Epithelial cell of prostate (primary cell): ENCODE measurements at regions not wholly inside any gene's neighbourhood (a gene's known extent, or its start where the extent isn't known, plus 50 kb on each side); places are given as distances from the start of the nearest gene placed in this dataset.

Experiments
- DNase-seq: peaks from one replicate; pipeline ENCODE4 v3.0.0-alpha.2; 2011; ENCODE audit warnings: low read depth, low spot score
- H3K27ac ChIP-seq: fragments of 450-650 bp; 2 replicates; pipeline ENCODE4 v1.5.1; 2017; ENCODE audit warnings: mild to moderate bottlenecking

GRCh38 chr7:25907731-25908130 lies 244.3 kb upstream of the NFE2L3 start:
- DNase-seq: no peak
- no peak overlapping the region for H3K27ac ChIP-seq

DNA sequence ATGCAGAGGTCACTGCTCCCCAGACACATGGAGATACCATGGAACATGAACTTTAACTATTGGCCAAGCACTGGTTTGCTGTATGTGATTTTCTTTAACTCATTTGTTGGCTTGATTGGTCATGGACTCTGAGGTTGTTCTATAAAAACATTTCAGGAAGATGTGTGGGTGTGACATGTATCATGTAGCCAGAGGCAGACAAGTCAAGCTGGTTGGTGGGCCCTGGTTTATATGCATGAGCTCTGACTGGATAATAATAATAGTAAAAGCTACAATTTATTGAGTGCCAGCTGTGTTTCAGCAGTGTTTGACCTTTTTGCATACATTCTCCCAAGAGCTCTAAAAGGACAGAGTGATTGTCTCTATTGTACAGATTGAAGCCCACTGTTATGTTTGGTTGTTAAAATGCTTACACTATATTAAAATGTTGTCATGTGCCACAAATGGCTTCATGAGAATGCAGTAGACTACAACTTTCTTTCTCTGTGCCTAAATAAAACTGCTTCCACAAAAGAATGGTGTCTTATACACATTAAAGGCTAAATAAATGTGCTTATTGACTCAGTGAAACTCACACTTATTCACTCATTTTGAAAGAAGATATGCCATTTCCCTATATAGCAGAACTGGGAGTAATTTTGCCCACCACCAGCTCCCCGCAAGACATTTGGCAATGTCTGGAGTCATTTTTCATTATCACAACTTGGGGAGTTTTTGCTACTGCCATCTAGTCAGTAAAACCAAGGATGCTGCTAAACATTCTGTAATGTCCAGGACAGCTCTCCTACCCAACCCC lies 243.6 kb upstream of the NFE2L3 start:
- no peak for DNase-seq
- H3K27ac ChIP-seq: no peak overlapping the region

DNA sequence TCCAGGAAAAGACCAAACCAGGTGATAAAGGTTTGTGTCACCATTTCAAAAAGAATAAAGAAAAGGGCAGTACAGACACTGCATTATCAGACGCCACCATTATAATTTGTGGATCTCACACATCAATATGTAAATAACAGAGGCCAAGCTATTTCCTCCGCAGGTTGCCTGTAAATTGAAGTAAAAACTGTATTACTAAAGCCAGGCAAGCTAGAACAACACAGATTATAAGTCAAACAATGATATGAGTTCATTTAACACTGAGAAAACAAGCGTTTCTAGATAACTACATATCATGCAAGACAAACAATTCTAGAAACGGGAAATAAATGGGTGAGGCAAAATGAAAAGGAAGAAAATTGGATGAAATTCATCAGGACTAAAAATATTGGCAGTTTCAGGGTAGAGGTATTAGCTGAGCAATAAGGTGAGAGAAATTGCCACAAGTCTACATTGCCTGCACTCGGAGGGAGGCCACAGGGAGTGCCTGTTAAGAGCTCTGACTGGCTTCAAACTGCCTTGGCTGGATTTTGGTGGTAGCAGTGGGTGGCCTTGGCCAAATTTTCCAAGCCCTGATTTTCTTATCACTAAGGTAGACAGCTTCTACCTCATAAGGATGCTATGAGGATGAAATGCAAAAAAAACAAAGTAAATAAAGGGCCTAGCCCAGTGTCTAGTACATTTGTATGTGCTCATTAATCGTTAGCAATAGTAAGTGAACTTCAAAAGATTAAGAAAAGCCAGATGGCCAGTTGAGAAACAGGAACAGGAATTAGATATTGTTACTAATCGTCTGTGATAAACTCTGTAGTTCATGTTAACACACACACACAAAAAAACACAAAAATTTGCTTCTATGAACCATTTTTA lies 240.0 kb upstream of the NFE2L3 start:
- no peak overlapping the region for H3K27ac ChIP-seq

DNA sequence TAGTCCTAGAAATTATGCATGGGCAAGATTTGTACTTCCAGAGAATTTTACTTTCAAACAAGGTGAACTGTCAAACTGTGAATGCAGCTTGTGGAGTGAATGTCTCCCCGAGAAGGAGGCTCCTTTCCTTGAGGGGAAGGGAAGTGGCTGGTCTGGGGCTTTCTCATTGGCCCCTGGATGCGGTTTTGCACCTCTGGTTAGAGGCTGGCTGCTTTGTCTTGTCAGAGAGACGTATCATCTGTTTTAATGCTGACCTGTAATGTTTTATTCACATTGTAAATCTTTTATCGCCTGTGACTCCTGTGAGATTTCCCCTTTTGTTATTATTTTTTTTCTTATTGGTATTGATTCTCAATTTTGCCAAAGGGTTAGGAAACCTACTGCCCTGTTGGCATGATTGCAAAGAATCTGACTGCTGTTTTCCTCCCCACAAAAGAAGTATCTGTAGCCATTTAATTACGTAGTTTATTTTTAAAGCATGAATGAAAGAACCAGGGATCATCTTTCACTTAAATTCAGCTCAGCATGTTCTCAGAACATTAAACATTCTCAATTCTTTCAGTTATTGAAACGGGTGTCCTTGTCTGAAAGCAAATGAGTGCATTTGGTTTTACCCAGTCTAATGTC lies 238.3 kb upstream of the NFE2L3 start:
- DNase-seq: no peak
- no peak overlapping the region for H3K27ac ChIP-seq

More for the DNA sequence above, 240.0 kb upstream of the NFE2L3 start:
- DNase-seq: no peak

DNA sequence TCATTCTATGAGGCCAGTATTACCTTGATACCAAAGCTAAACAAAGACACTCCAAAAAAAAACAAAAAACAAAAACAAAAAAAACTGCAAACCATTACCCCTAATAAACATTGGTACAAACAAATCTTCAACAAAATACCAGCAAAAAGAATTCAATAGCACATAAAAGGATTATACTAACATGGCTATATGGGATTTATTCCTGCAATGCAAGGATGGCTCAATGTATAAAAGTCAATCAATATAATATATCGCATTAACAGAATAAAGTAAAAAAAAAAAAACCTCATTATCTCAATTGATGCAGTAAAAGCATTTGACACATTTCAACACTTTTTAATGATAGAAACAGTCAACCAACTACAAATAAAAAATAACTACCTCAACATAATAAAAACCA lies 233.3 kb upstream of the NFE2L3 start:
- H3K27ac ChIP-seq: no peak overlapping the region
- no peak for DNase-seq

DNA sequence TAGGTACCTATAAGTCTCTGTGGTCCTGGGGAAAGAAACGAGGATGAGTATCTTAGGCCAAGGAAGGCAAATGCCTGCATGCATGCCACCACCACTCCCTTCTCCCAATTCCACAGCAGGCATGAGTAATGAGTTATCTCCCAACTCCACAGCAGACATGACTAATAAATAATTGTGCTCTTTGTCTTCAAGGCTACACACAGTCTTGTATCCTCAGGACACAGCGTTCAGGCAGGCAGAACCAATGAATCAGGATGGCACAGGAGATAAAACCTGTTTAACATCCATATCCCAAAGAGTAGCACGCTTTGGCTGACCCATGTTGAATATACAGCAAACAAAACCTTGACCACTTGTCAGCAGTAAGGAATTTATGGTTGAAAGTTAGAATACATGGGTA lies 229.7 kb upstream of the NFE2L3 start:
- DNase-seq: peak; percentile 76
- peak overlapping the region; percentile 47 for H3K27ac ChIP-seq

- H3K27ac ChIP-seq: no peak overlapping the region
Measured at GRCh38 chr7:25923741-25924460, 228.1 kb upstream of the NFE2L3 start.

DNA sequence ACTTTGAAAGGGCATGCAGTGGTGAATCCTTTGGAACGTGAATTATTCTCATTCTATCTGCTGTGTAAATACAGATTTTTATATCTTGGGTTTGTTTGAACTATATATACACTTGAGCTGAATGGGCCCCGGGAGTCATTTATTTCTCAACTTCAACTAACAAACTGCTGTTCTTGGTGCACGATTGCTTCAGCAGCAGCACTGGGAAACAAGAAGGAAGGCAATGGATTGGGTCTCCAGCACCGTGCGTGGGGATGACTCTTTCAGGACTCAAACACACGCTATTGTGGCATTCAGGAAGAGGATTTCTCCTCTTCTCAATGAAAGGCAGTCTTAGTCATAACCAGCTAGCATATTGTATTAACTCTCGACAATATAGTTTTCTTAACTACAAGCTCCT lies 226.0 kb upstream of the NFE2L3 start:
- peak overlapping the region; percentile 73 for H3K27ac ChIP-seq
- DNase-seq: peak; percentile 79

More at GRCh38 chr7:25923741-25924460, 228.1 kb upstream of the NFE2L3 start:
- no peak for DNase-seq

GRCh38 chr7:25926451-25926850 lies 225.5 kb upstream of the NFE2L3 start:
- peak overlapping the region; percentile 73 for H3K27ac ChIP-seq
- no peak for DNase-seq

DNA sequence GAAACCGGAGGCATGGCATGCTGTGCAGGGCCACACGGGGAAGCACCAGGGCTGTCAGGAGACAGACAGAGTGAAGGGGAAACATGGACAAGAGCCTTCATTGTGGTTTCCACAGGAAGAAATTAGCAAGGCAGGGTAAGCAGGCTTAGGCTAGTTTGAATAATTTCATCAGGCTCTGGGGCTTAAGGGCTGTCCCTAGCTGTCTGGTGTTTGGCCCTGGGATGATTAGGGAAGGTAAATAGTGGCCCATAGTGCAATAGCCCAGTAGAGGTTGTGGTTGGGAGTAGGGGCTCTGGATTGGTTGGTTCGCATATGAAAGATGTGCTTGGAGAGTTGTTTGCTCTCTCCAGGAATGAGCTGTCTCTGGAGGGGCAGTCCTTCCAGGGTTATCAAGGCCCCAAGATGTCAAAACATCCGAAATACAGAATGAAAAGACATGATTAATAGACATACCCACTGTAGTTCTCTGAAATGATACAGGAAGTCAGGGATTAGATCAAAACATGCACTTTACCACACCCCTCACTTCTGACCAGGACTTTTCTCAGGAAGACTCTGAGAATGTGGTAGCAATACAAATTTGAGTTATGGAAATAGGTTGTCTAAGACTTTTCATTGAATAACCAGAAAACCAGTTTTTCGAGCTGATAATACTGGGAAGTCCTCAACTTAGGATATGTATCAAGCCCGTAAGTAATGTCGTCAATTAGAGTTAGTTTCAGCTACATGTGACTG lies 224.9 kb upstream of the NFE2L3 start:
- DNase-seq: no peak
- peak overlapping the region; percentile 73 for H3K27ac ChIP-seq

DNA sequence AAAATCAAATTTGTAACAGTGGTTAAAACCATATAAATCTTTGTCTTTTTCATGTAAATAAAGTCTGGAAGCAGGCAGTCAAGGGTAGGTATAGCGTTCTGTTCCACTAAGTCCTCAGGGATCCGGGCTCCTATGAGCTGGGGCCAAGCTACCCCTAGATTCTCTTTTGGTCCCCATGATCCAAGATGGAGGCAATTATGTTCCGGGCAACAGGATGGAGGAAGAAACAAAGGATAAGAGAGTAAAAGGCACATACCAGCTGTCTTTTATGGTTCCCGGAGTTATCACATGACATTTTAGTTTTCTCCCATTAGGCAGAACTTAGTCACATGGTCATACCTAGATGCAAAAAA lies 224.4 kb upstream of the NFE2L3 start:
- peak overlapping the region; percentile 73 for H3K27ac ChIP-seq
- no peak for DNase-seq

DNA sequence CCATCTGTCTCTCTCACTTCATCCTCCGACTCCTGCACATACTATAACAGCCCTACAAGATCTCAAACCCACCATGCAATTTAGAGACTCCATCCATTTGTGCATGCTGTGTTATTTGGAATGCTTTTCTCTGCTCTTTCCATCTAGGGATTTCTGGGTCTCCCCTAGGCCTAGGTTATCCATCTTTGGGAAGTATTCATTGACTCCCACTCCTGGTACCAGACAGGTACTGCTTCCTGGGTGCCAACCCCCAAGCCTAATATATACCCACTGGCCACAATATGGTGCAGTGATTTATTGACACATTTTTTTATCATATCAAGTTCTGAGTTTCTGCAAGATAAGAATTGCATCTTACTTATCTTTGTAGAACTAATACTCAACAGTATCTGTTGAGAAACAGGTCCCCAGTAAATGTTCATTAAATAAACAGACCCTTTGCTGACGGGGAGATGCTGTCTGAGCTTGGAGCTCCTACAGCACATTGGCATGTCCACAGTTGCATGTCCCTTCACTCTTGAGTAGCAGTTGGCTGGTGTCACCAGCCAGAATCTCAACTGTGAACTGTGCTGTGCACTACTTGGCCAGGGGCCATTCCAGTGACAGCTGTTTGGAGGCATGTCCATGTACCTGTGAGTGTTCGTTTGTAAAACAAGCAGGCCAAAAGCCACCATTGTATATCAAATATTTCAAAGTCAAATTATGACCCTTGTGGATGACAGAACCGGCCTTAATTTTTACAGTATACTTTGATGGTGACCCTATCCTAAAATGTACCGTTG lies 223.3 kb upstream of the NFE2L3 start:
- H3K27ac ChIP-seq: no peak overlapping the region
- DNase-seq: no peak

DNA sequence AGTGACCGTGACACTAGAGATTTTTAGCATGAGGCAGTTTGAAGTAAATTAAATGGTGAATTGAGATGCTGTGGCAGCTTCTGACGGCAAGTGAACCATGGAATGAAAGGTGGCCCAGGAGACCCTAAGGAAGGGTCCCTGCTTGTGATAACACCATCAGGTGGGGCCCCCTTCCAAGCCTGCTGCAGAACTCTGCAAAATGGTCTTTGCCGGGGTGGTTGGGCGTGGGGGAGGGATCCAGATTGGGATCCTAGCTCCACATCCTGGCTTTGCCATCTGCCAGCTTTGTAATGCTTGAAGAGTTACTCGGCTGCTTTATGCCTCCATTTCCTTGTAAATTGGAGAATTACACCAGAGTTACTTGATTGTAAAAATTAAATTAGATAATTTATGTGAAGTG lies 222.6 kb upstream of the NFE2L3 start:
- no peak overlapping the region for H3K27ac ChIP-seq
- DNase-seq: no peak

DNA sequence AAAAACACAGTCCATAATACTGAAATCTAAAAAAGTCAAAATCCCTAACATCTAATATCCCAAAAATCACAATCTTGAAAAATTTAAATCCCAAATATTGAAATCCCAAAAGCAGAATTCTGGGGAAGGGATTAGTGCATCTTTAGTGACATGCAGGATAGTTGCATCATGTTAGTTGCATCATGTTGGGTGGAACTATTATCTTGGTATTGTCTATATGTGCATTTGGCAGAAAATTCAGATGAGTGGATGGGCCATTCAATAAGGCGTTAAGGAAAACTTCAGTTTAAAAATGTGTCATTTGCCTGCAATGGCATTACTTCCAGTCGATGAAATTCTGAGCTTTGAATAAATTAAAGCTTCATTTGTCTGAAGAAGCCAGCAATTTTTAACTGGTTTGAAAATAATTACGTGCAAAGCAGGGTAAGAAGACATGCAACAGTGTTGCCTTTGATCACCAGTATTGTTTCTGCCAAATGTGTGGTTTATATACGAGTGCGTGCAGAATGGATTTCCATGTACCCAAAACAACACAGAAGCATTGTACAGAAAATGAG lies 221.4 kb upstream of the NFE2L3 start:
- no peak for DNase-seq
- H3K27ac ChIP-seq: no peak overlapping the region

DNA sequence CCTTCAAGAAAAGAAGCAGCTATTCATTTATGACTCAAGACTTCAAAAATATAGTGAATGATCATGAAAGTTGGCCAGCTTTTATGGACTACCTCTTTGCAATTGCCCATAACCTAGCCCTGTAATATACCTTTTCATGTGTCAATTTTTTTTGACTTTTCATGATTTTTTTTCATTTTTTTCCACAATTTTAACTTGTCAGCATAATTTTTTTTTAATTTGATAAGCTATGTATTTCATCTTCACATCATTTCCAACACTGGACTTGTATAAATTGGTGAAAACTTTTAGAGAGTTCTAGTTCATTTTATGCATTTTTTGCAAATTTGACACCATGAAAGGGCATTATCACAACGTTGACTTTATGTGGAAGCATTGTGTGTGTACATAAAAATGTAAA lies 220.8 kb upstream of the NFE2L3 start:
- no peak overlapping the region for H3K27ac ChIP-seq
- no peak for DNase-seq

DNA sequence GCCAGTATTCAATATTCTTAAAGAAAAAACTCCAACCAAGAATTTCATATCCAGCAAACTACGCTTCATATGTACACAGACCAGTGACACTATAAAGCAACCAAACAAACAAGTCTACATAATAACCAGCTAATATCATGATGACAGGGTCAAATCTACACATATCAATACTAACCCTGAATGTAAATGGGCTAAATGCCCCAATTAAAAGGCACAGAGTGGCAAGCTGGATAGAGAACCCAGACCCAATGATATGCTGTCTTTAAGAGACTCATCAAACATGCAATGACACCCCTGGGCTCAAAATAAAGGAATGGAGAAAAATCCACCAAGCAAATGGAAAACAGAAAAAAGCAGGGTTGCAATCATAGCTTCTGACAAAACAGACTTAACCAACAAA lies 218.1 kb upstream of the NFE2L3 start:
- no peak for DNase-seq
- no peak overlapping the region for H3K27ac ChIP-seq

DNA sequence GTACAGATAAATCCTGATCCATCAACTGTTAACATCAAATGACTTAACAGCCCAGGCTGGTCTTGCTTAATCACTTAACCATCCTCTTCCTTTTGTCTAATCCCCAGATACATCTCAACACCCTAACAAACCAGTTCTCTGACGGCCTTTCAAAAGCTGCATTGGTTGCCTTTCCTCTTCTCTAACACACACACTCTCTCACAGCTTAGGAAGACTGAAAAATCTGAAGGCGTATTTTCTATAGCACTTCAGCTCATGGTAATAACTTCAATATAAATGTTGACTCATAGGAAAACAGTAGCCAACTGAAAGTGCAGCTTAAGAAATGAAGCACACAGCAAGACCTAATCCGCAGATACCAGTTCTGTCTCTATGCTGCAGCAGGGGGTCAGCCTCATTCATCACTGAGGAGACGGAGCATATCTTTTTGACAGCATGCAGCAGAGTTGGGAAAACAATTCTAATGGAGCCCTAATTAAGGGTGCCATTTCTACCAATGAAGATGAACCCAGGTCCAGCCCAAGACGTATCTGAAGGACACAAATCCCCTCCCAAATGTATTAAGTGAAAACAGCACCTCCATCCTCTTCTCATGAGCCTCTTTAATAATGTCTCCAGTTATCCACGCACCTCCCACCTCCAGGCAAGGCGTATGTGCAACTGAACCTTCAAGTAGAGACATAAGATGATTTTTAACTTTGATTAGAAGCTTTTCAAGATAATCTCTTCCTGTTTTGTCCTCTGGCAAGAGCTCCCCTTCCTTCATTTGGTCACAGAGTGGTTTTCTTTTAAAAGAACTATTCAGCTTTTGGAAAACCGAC lies 211.7 kb upstream of the NFE2L3 start:
- peak overlapping the region; percentile 96 for H3K27ac ChIP-seq
- peak; percentile 36 for DNase-seq
